ENCODE measurements at regions not wholly inside any gene's neighbourhood (a gene's known extent, or its start where the extent isn't known, plus 50 kb on each side); places are given as distances from the start of the nearest gene placed in this dataset.

DNA sequence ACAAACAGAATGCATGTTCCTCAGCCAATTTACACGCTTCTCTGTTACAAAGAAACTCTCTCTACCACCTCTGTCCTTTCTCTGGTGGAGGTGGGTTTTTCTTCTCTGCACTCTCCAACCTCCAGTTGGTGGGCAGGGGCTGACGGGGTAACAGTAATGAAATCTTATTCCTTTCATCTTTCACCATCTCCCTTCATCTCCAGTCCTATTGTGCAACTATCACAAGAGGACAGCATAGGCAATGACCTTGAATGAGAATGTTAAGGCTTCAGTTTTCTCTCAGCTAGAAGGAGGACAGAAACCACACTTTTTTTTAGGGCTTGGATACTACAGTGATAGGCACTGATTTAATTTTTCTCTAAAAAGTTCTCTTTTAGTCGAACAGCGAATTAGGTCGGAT lies 81.7 kb upstream of the NEUROD1 start:
- TF ChIP-seq ETV6 (conservative IDR thresholded peaks at IDR 0.05 in 1 of 2, IDR thresholded peaks at IDR 0.05 in 1 of 2; ENCODE audit: borderline replicate concordance in 1 of 2, low read depth in 1 of 2) (no peak), WRNIP1 (IDR thresholded peaks at IDR 0.05; ENCODE audit: borderline replicate concordance, low read depth, low read length) (no peak), HDAC2 (IDR thresholded peaks at IDR 0.05) (no peak), CHD2 (IDR thresholded peaks at IDR 0.05; ENCODE audit: borderline replicate concordance, low read depth, low read length) (no peak), POU2F2 (IDR thresholded peaks at IDR 0.05; ENCODE audit: borderline replicate concordance, low read depth, low read length) (no peak), RFX5 (IDR thresholded peaks at IDR 0.05; ENCODE audit: low read depth, low read length) (no peak), TCF7 (IDR thresholded peaks at IDR 0.05; ENCODE audit: borderline replicate concordance) (no peak), BMI1 (IDR thresholded peaks at IDR 0.05; ENCODE audit: borderline replicate concordance) (no peak), SIN3A (IDR thresholded peaks at IDR 0.05; ENCODE audit: low read depth, low read length) (no peak), MYB (IDR thresholded peaks at IDR 0.05; ENCODE audit: borderline replicate concordance, low read depth, low read length) (no peak)
- TF ChIP-seq, protein P1, sequence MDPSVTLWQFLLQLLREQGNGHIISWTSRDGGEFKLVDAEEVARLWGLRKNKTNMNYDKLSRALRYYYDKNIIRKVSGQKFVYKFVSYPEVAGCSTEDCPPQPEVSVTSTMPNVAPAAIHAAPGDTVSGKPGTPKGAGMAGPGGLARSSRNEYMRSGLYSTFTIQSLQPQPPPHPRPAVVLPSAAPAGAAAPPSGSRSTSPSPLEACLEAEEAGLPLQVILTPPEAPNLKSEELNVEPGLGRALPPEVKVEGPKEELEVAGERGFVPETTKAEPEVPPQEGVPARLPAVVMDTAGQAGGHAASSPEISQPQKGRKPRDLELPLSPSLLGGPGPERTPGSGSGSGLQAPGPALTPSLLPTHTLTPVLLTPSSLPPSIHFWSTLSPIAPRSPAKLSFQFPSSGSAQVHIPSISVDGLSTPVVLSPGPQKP (IDR thresholded peaks at IDR 0.05; ENCODE audit: low read depth, low read length), result no peak
- TF ChIP-seq, protein P2, sequence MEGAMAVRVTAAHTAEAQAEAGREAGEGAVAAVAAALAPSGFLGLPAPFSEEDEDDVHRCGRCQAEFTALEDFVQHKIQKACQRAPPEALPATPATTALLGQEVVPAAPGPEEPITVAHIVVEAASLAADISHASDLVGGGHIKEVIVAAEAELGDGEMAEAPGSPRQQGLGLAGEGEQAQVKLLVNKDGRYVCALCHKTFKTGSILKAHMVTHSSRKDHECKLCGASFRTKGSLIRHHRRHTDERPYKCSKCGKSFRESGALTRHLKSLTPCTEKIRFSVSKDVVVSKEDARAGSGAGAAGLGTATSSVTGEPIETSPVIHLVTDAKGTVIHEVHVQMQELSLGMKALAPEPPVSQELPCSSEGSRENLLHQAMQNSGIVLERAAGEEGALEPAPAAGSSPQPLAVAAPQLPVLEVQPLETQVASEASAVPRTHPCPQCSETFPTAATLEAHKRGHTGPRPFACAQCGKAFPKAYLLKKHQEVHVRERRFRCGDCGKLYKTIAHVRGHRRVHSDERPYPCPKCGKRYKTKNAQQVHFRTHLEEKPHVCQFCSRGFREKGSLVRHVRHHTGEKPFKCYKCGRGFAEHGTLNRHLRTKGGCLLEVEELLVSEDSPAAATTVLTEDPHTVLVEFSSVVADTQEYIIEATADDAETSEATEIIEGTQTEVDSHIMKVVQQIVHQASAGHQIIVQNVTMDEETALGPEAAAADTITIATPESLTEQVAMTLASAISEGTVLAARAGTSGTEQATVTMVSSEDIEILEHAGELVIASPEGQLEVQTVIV (IDR thresholded peaks at IDR 0.05; ENCODE audit: borderline replicate concordance, partially characterized antibody), result no peak
- TF ChIP-seq, protein P3, sequence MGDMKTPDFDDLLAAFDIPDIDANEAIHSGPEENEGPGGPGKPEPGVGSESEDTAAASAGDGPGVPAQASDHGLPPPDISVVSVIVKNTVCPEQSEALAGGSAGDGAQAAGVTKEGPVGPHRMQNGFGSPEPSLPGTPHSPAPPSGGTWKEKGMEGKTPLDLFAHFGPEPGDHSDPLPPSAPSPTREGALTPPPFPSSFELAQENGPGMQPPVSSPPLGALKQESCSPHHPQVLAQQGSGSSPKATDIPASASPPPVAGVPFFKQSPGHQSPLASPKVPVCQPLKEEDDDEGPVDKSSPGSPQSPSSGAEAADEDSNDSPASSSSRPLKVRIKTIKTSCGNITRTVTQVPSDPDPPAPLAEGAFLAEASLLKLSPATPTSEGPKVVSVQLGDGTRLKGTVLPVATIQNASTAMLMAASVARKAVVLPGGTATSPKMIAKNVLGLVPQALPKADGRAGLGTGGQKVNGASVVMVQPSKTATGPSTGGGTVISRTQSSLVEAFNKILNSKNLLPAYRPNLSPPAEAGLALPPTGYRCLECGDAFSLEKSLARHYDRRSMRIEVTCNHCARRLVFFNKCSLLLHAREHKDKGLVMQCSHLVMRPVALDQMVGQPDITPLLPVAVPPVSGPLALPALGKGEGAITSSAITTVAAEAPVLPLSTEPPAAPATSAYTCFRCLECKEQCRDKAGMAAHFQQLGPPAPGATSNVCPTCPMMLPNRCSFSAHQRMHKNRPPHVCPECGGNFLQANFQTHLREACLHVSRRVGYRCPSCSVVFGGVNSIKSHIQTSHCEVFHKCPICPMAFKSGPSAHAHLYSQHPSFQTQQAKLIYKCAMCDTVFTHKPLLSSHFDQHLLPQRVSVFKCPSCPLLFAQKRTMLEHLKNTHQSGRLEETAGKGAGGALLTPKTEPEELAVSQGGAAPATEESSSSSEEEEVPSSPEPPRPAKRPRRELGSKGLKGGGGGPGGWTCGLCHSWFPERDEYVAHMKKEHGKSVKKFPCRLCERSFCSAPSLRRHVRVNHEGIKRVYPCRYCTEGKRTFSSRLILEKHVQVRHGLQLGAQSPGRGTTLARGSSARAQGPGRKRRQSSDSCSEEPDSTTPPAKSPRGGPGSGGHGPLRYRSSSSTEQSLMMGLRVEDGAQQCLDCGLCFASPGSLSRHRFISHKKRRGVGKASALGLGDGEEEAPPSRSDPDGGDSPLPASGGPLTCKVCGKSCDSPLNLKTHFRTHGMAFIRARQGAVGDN (IDR thresholded peaks at IDR 0.05), result no peak
- in situ Hi-C loops (cut with MboI) (no loop called here), intact Hi-C loops (cut with micrococcal nuclease; ENCODE audit: unreplicated experiment) (no loop called here)
- ChIA-PET RAD21 (ENCODE audit: unreplicated experiment) (no interaction called here), CTCF (no interaction called here), SMC1A (ENCODE audit: uncharacterized antibody, unreplicated experiment) (no interaction called here), POLR2A (no interaction called here)
- no peaks in the 10 kb centered on the region for H3K79me2 ChIP-seq (ENCODE audit: control insufficient read depth, insufficient read depth, low read length)
- no peaks in the 10 kb centered on the region for H4K20me1 ChIP-seq (ENCODE audit: control insufficient read depth, insufficient read depth)
- no peaks in the 10 kb centered on the region; a peak in 1 of 4 replicates for H3K27me3 ChIP-seq (replicated peaks in 1 of 2; ENCODE audit: control insufficient read depth in 2 of 2, insufficient read depth in 2 of 2, low read length in 1 of 2)
- H3K36me3 ChIP-seq (ENCODE audit: control insufficient read depth in 2 of 2, insufficient read depth in 2 of 2, low read length in 1 of 2), result no peaks in the 10 kb centered on the region
- no peak for DNase-seq (ENCODE audit: low read depth, low spot score)
- no peak overlapping the region for H3K9ac ChIP-seq (ENCODE audit: control insufficient read depth, insufficient read depth, low read length)
- no peak overlapping the region for H3K4me3 ChIP-seq
- 42% methylated on average over 5 of the region's 5 CpGs for WGBS (ENCODE audit: insufficient coverage, insufficient replicate concordance, low lambda C conversion rate, missing lambda C conversion rate)
- H3K9me3 ChIP-seq (replicated peaks; ENCODE audit: control insufficient read depth, insufficient read depth, low read length), result no peaks in the 10 kb centered on the region
- H3K27ac ChIP-seq (ENCODE audit: control insufficient read depth, insufficient read depth), result no peak overlapping the region
- no peak overlapping the region for H3K4me2 ChIP-seq (ENCODE audit: control insufficient read depth, insufficient read depth)
- H2AFZ ChIP-seq (ENCODE audit: control insufficient read depth, low read depth, low read length), result no peak overlapping the region
- no peaks in the 10 kb centered on the region for H3K4me1 ChIP-seq (ENCODE audit: control insufficient read depth, insufficient read depth, low read length)
- no peak for FAIRE-seq
- no TSS peak for BruUV-seq (replicated peaks)
- no peak for ATAC-seq

Measured in GM12878 (cell line).